HG03175 (cell line): ENCODE measurements at regions not wholly inside any gene's neighbourhood (a gene's known extent, or its start where the extent isn't known, plus 50 kb on each side); places are given as distances from the start of the nearest gene placed in this dataset.

Experiments used
- ATAC-seq: cut with Tn5 transposase; IDR thresholded peaks from one replicate; pipeline ENCODE4 v1.9.1; 2021; ENCODE audit warnings: mild to moderate bottlenecking, moderate library complexity; ENCODE audit not compliant: unreplicated experiment

DNA sequence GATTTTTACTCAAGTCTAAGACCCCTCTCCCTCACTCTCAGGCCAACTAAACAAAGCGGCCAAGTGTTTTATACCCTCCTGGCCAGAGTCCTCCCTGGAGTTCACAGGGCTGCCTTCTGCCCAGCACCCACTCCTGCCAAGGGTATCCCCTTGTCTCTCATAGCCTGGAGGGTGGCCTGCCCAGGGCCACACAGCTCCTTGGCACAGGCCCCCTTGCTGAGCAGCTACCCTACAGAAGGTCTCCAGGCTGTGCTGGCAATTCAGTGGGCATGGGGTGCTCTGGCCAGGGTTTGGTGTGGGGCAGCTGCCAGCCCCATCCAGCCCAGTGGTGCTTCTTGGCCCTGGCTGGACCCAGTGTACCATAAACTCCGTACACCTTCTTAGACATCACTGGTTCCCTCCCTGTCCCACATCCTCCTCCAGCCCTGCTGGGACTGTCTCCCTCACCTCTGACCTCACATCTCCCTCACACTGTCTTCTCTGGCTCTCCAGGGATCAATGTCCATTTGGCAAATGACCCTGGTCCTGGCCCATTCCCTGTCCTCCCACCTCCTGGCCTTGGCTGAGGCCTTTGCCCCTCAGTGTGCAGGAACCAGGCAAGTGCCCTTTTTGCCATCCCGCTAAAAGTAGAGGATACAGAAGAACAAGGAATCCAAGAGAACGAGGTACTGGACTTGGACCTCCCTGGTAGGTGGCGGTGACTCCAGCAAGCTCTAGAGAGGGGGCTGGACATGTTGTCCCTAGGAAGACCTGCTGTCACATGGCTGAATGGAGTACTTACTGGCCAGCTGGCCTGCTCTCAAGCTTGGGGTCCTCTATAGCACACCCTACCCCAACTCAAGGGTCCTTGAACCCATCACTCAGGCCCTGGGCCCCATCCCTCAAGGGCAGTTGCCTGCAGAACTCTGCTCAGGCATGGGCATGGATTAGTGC lies 50.0 kb upstream of the TRPM1 start:
- no peak for ATAC-seq

GRCh38 chr15:31153531-31153930 lies 52.0 kb upstream of the TRPM1 start:
- no peak for ATAC-seq

DNA sequence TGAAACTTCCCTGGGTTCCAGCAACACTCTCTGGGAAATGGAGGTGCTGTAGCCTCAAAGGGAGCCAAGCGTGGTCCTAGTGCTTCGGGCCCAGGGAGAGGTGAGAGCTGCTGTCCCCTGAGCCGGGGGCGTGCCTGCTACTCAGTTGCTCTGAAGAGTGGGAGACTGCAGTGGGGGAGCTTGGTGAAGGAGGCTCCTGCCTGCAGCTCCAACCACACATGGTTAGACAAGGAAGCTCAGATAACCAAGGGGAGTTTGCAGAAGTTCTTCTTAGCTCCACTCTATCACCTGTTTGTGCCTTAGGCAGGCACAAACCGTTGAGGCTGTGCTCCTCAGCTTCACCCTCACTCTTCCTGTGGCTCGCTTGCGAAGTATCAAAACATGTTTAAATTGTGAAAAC lies 53.6 kb upstream of the TRPM1 start:
- ATAC-seq = no peak

DNA sequence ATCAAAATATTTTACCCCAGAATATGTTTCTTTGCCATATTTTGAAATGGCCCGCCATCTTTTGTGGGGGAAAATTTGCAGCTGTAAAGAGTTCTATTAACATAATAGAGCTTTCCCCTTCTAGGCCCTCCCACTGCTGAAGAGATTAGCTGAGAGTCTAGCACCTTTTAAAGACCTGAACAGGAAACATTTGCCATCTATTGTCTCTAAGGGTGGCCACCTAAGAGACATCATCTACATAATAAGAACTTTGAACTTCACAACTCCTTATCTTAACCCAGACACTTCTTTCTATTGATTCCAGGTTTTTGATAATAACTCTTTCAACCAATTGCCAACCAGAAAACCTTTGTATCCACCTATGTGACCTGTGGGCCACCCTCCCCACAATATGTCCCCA lies 54.7 kb upstream of the TRPM1 start:
- no peak for ATAC-seq

DNA sequence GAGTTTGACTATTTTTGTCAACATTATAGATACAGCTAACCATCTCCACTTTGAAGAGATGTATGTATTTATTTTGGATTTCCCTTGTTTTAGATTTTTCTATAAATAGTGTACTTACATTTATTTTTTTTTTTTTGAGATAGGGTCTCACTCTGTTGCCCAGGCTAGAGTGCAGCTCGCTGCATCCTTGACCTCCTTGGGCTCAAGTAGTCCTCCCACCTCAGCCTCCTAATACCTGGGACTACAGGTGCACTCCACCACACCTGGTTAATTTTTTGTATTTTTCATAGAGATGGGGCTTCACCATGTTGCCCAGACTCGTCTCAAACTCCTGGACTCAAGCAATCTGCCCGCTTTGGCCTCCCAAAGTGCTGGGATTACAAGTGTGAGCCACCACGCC lies 55.3 kb upstream of the TRPM1 start:
- no peak for ATAC-seq

DNA sequence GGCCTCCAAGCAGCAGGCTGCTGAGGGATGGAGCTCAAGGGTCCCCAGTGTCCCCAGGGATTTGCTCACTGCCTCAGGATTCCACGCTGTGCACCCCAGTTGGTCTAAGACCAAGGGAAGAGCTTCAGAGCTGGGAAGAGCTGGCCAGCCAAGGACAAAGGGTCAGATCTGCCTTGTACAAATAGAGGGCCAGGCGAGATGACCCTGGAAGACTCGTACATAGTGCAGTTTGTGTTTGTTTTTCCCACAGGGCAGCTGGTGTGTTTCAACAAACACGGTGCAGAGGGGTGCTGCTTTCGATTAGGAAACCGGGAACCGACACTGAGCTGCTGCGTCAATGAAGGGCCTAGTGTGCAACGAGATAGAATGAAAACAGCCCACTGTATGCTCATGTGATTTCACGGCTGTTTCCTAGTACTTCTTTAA lies 56.1 kb upstream of the TRPM1 start:
- no peak for ATAC-seq

DNA sequence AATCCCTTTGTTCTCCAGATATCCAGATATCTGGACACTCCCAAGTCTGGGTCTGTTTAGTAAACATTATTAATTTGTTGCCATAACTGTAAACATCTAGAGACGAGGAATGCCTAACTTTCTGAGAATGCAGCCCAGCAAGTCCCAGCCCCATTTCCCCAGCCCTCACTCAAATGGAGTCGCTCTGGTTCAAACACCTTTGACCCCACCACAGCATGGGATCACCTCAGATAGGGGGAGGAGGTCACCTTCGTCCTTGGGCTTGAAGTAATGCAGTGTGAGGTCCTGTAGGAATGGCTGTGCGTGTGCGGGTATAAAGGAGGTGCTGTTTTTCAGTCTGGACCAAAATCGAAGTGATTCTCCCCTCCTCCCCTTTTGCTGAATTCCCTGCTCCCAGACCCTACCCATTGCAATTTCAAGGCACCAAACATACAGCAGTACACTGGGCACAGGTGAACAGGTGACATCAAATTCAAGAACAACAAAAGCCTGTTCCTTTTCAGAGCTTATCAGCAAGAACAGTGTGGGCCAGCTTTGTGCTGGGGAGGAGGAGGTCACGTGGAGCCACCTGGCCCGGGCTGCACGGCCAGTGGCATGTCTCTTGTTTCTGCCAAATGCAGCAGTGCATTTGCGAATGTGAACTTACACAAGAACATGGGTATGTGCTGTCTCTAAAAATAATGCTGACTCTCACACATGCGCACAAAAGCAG lies 57.5 kb upstream of the TRPM1 start:
- ATAC-seq = no peak

- ATAC-seq = no peak
Observed at GRCh38 chr15:31159837-31160236, 58.3 kb upstream of the TRPM1 start.

DNA sequence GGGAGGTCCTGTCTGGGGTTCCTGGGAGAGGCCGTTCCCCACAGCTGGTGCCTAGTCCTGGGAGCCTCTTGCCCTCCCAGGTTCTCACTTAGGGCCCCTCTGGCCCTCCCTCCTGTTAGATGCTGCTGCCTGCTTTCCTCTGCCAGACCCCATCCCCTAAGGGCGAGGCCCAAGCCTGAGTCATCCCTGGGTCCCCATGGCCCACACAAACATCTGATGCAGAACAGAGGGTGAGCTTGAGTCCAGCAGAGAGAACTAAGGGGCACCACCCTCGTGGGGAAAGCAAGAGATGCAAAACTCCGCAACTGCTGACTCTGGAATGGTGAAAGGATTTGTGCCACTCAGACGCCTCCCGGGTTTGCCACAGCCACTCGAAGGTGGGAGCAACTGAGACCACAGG lies 58.8 kb upstream of the TRPM1 start:
- ATAC-seq = no peak

GRCh38 chr15:31160740-31161495 lies 59.4 kb upstream of the TRPM1 start:
- no peak for ATAC-seq

DNA sequence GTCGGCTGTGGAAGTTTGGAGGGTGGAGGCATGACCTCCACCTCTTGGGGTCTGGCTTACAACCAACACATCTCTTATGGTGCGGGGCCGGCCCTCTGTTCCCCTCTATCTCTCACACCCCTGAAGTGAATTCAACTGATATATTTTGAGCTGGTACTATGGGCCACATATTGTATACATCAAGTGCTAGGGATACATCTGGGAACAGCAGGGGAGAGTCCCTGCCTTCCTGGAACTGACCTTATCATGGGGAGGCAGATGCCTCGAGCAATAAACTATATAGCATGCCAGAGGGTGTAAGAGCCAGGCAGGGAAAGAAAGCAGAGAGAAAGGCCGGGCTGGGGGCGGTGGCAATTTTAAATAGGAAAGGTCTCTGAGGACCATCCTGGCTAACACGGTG lies 60.4 kb upstream of the TRPM1 start:
- no peak for ATAC-seq

DNA sequence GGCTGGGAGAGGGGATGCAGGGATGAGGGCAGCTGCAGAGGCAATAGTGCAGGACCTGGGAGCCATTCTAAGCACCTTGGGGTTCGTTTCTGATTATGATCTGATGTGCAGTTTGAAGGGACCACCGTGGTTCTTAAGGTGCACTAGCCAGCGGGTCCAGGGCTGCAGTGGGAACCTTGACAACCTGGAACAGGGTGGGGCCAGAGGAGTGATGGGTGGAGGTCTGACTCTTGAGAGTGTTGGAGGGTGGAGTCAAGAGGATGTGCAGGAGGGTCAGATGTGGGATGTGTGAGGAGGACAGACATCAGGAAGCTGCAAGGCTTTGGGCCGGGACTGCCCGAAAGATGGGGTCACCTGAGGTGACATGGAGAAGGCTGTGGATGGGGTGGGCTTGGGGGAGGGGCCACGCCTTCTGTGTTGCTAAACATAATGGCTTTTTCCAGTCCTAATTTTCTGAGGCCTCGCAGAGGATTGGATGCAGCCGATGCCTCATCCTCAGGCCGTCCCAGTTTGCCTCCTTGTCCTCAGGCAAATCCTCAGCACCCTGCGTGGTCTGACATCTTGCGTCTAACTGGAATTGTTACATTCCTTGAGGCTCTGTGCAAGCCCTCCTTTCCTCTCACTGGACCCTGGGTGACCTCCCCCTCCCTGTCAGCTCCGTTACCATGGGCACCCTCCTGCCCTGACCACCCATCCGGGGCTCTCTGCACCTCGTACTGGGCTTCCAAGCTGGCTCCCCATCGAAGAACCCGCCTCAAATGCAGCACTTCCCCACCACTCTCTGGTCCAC lies 61.4 kb upstream of the TRPM1 start:
- ATAC-seq = no peak

DNA sequence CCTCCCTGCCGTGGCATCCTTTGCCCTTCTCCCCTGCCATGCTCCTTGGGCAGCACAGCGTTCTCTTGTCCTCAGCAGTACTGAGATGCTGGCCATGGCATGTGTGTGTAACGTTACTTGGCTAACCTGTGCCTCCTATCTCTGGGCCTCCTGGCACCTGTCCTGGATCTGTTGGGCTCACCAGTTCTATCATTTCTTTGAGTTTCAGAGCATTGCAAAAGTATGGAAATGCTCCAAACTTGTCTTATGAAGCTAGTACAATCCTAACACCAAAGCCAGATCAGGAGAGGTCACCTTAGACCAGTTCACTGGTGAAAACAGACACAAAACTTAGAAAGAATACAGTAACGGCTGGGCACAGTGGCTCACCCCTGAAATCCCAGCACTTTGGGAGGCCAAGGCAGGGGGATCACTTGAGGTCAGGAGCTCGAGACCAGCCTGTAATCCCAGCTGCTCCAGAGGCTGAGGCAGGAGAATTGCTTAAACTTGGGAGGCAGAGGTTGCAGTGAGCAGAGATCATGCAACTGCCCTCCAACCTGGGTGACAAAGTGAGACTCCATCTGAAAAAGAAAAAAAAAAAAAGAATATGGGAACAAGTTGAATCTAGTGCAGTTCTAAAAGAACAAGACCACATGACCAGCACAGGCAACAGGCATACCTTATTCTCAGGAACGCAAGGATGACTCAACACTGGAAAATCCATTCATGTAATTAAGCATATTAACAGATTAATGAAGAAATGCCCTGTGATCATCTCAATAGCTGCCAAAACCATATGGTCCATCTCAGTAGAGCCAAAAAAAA lies 62.4 kb upstream of the TRPM1 start:
- ATAC-seq = no peak

DNA sequence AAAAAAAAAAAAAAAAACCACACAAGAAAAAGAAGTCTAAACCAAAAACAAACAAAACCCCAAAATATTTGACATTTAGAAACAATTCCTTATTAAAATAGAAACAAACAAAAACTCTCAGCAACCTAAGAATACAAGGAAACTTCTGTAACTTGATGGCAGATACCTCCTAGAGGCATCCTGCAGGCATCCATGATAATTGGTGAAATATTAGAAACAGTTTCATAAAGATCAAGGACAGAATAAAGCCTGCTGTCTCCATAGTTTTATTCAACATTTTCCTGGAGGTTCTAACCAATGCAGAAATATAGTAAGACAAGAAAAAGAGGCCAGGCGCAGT lies 63.0 kb upstream of the TRPM1 start:
- no peak for ATAC-seq

DNA sequence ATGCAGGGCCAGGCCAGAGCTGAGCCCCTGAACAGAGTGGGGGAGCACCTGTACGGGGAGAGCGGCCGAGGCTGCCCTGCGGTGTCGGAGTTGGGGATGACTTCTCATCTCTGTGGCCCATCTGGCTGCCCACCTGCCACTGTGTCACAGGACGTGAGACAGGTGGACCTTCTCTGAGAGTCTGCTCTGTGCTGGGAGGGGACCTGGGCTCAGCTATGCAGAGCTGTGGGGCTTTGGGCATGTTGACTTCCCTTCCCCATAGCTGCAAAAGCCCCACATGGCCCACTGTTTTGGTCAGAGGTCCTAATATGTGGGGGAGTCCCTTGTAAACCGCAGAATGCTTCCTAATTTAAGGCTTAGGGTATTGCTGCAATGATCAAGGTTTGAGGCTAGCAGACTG lies 68.0 kb upstream of the TRPM1 start:
- no peak for ATAC-seq

- no peak for ATAC-seq
Observed at GRCh38 chr15:31171731-31172130, 70.2 kb upstream of the TRPM1 start.

- no peak for ATAC-seq
Observed at GRCh38 chr15:31172606-31173005, 71.1 kb upstream of the TRPM1 start.

GRCh38 chr15:31173790-31174450 lies 72.4 kb upstream of the TRPM1 start:
- ATAC-seq = no peak

- no peak for ATAC-seq
Observed at GRCh38 chr15:31175484-31175883, 74.0 kb upstream of the TRPM1 start.

- no peak for ATAC-seq
Observed at GRCh38 chr15:31177951-31178350, 76.4 kb upstream of the TRPM1 start.
